Keratinocyte (primary cell): ENCODE measurements at regions not wholly inside any gene's neighbourhood (a gene's known extent, or its start where the extent isn't known, plus 50 kb on each side); places are given as distances from the start of the nearest gene placed in this dataset.

ENCODE experiments used
- DNase-seq: peaks from one replicate; pipeline ENCODE4 v3.0.0-alpha.2; 2011; ENCODE audit warnings: low read depth, missing footprints, low spot score
- FAIRE-seq: peaks from 2 replicates; lab custom pipeline; 2011; peaks lifted over from hg19 to GRCh38; lab: Jason Lieb, UNC
- H2AFZ ChIP-seq: 2 replicates; pipeline ENCODE4 v1.6.0; 2012; ENCODE audit warnings: low read length, control low read depth, inconsistent platforms; ENCODE audit not compliant: control insufficient read depth
- H3K27ac ChIP-seq: 2 replicates; pipeline ENCODE4 v1.5.1; 2011; ENCODE audit warnings: low read length; ENCODE audit not compliant: control insufficient read depth, insufficient read depth
- H3K27me3 ChIP-seq: 3 replicates; pipeline ENCODE4 v1.6.0; 2011; ENCODE audit warnings: low read length; ENCODE audit not compliant: control insufficient read depth, insufficient read depth; ENCODE audit errors: extremely low read depth
- H3K36me3 ChIP-seq, 2 experiments: 2 replicates in 1 of 2; 3 replicates in 1 of 2; pipeline ENCODE4 v1.5.1; 2011; ENCODE audit warnings: low read length in 2 of 2, mild to moderate bottlenecking in 1 of 2; ENCODE audit not compliant: control insufficient read depth in 2 of 2, insufficient read depth in 2 of 2; ENCODE audit errors: extremely low read depth in 1 of 2
- H3K4me1 ChIP-seq: 3 replicates; pipeline ENCODE4 v1.5.1; 2011; ENCODE audit warnings: low read length; ENCODE audit not compliant: control insufficient read depth, insufficient read depth; ENCODE audit errors: extremely low read depth
- H3K4me2 ChIP-seq: 3 replicates; pipeline ENCODE4 v1.6.0; 2011; ENCODE audit warnings: low read depth, low read length; ENCODE audit not compliant: control insufficient read depth, insufficient read depth; ENCODE audit errors: extremely low read depth
- H3K4me3 ChIP-seq, 3 experiments: fragments of 200-600 bp in 1 of 3; sonication (generic) in 1 of 3; 2 replicates in 2 of 3; 3 replicates in 1 of 3; pipeline ENCODE4 v1.5.1; 2011 to 2016; ENCODE audit warnings: low read length in 3 of 3, mild to moderate bottlenecking in 3 of 3, control low read depth in 2 of 3, inconsistent platforms in 1 of 3, low read depth in 1 of 3, mixed read lengths in 1 of 3, mixed run types in 1 of 3, moderate library complexity in 1 of 3; ENCODE audit not compliant: control insufficient read depth in 2 of 3, insufficient read depth in 2 of 3; ENCODE audit errors: extremely low read depth in 1 of 3
- H3K79me2 ChIP-seq: 2 replicates; pipeline ENCODE4 v1.6.0; 2012; ENCODE audit warnings: low read length; ENCODE audit not compliant: control insufficient read depth, insufficient read depth
- H3K9ac ChIP-seq: 3 replicates; pipeline ENCODE4 v1.6.0; 2011; ENCODE audit warnings: low read length; ENCODE audit not compliant: control insufficient read depth, insufficient read depth; ENCODE audit errors: extremely low read depth
- H3K9me1 ChIP-seq: 3 replicates; pipeline ENCODE4 v1.6.0; 2011; ENCODE audit warnings: low read length; ENCODE audit not compliant: control insufficient read depth, insufficient read depth; ENCODE audit errors: extremely low read depth
- H3K9me3 ChIP-seq: 2 replicates; pipeline ENCODE4 v1.5.1; 2012; ENCODE audit warnings: low read depth, low read length; ENCODE audit not compliant: control insufficient read depth
- H4K20me1 ChIP-seq: 3 replicates; pipeline ENCODE4 v1.6.0; 2011; ENCODE audit warnings: low read length; ENCODE audit not compliant: control insufficient read depth, insufficient read depth; ENCODE audit errors: extremely low read depth
- EZH2 ChIP-seq: IDR thresholded peaks from one replicate; pipeline ENCODE4 v1.6.1; 2012; ENCODE audit warnings: inconsistent platforms, mild to moderate bottlenecking, low read length, moderate library complexity
- dilution Hi-C: fragments of 300-500 bp; cut with MboI; formaldehyde crosslinking; loops from one replicate; pipeline ENCODE4 v1.7.0; 2020; ENCODE audit warnings: low sequenced_read_pairs; ENCODE audit not compliant: extremely low pct_ligation_motif_present
- TF ChIP-seq, protein P1 (sequence below), 3 experiments: IDR thresholded peaks in 1 of 3; conservative IDR thresholded peaks in 1 of 3; optimal IDR thresholded peaks in 1 of 3; 2 replicates in 2 of 3; 3 replicates in 1 of 3; pipeline versions ENCODE3 to v1.5.1; 2011; ENCODE audit warnings: low read length in 3 of 3, mild to moderate bottlenecking in 3 of 3, moderate library complexity in 2 of 3, control low read depth in 1 of 3, inconsistent platforms in 1 of 3; ENCODE audit not compliant: insufficient read depth in 2 of 3; ENCODE audit errors: extremely low read depth in 1 of 3

DNA sequence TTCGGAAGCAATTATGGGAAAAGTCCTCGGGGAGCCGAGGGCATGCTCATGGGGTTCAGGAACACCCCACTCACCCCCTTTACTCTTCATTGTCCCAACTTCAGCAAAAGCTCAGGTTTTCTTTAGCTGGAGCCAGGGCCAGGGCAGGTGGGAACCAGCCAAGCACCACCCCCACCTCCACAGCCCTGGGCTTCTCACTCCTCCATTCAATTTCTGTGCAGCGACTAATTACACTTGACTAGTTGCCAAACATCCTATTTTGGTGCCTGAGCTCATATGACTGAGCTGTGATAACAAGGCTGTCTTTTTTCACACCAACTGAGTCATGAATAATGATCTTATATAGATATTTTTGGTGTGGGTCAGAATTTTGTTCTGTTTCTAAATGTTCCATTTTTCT lies 257.2 kb upstream of the AJAP1 start:
- Histone ChIP-seq H3K4me2 (no peak overlapping the region), H2AFZ (no peak overlapping the region), H3K9me1 (no peaks in the 10 kb centered on the region), H3K4me1 (no peaks in the 10 kb centered on the region), H4K20me1 (no peaks in the 10 kb centered on the region), H3K27ac (no peak overlapping the region), H3K4me3 (no peak overlapping the region), H3K9me3 (peaks cover 7% of the 10 kb centered on the region), H3K9ac (no peak overlapping the region), H3K36me3 (no peaks in the 10 kb centered on the region), H3K79me2 (no peaks in the 10 kb centered on the region), H3K27me3 (no peaks in the 10 kb centered on the region)
- DNase-seq (no peak), FAIRE-seq (no peak)
- no peak for TF ChIP-seq EZH2
- TF ChIP-seq, protein P1, sequence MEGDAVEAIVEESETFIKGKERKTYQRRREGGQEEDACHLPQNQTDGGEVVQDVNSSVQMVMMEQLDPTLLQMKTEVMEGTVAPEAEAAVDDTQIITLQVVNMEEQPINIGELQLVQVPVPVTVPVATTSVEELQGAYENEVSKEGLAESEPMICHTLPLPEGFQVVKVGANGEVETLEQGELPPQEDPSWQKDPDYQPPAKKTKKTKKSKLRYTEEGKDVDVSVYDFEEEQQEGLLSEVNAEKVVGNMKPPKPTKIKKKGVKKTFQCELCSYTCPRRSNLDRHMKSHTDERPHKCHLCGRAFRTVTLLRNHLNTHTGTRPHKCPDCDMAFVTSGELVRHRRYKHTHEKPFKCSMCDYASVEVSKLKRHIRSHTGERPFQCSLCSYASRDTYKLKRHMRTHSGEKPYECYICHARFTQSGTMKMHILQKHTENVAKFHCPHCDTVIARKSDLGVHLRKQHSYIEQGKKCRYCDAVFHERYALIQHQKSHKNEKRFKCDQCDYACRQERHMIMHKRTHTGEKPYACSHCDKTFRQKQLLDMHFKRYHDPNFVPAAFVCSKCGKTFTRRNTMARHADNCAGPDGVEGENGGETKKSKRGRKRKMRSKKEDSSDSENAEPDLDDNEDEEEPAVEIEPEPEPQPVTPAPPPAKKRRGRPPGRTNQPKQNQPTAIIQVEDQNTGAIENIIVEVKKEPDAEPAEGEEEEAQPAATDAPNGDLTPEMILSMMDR (optimal IDR thresholded peaks at IDR 0.05 in 1 of 3, IDR thresholded peaks at IDR 0.05 in 1 of 3, conservative IDR thresholded peaks at IDR 0.05 in 1 of 3; ENCODE audit: extremely low read depth in 1 of 3, insufficient read depth in 2 of 3, low read length in 3 of 3), result no peak
- dilution Hi-C loops, result no loop called here

DNA sequence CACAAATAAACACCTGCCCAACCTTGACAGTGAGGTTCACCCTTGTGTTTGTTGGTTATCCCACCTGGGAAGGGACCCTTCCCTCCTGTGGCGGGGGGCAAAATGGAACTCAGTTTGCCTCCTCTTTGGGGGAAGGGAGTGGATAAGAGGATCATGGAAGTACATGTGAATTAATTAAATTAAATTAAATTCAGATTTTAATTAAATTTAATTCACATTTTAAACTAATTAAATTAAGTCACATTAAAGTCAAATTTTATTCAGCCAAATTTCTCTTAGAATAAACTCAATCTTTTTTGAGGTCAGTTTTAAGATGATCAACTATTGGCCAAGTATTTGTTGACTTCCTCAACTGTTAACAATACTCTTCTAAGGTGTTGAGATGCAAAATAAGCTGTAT lies 252.4 kb upstream of the AJAP1 start:
- Histone ChIP-seq H3K27me3 (no peaks in the 10 kb centered on the region), H3K9me1 (no peaks in the 10 kb centered on the region), H3K4me1 (no peaks in the 10 kb centered on the region), H3K4me3 (no peak overlapping the region), H4K20me1 (no peaks in the 10 kb centered on the region), H3K79me2 (no peaks in the 10 kb centered on the region), H3K9ac (no peak overlapping the region), H2AFZ (no peak overlapping the region), H3K4me2 (no peak overlapping the region), H3K36me3 (no peaks in the 10 kb centered on the region), H3K27ac (no peak overlapping the region), H3K9me3 (peaks cover 11% of the 10 kb centered on the region)
- no peak for TF ChIP-seq EZH2
- TF ChIP-seq, protein P1 (optimal IDR thresholded peaks at IDR 0.05 in 1 of 3, IDR thresholded peaks at IDR 0.05 in 1 of 3, conservative IDR thresholded peaks at IDR 0.05 in 1 of 3; ENCODE audit: extremely low read depth in 1 of 3, insufficient read depth in 2 of 3, low read length in 3 of 3), result no peak
- dilution Hi-C loops, result no loop called here
- DNase-seq (no peak), FAIRE-seq (no peak)
